ENCODE measurements at regions not wholly inside any gene's neighbourhood (a gene's known extent, or its start where the extent isn't known, plus 50 kb on each side); places are given as distances from the start of the nearest gene placed in this dataset.

GRCh38 chr3:182233405-182233804, 521.7 kb downstream of the SOX2 start:
- peaks cover 0 to 5% (median 0%) of the 10 kb centered on the region in 5 donors for H3K4me1 ChIP-seq (ENCODE audit: control insufficient read depth in 5 of 5, insufficient read depth in 5 of 5, low read length in 5 of 5)
- TF ChIP-seq CTCF (IDR thresholded peaks at IDR 0.05; ENCODE audit: control extremely low read depth, extremely low read depth): no peak
- no peak overlapping the region for H3K27ac ChIP-seq (ENCODE audit: low read depth in 1 of 2, low read length in 1 of 2)
- WGBS, 2 donors: 96 to 97% methylated on average over 1 of the region's 1 CpG
- H3K9me3 ChIP-seq (ENCODE audit: control insufficient read depth in 4 of 4, insufficient read depth in 3 of 4, low read length in 3 of 4): no peaks in the 10 kb centered on the region
- no peak overlapping the region for H3K9ac ChIP-seq (ENCODE audit: insufficient read depth in 1 of 2, low read length in 2 of 2)
- ATAC-seq (ENCODE audit: insufficient read depth, low FRiP score) (no peak), DNase-seq (no peak)
- no peaks in the 10 kb centered on the region for H3K36me3 ChIP-seq (ENCODE audit: control insufficient read depth in 4 of 4, insufficient read depth in 4 of 4, low read length in 4 of 4)
- H3K4me3 ChIP-seq: no peak overlapping the region
- H3K27me3 ChIP-seq (ENCODE audit: control insufficient read depth in 3 of 3, insufficient read depth in 3 of 3, low read length in 2 of 3): no peaks in the 10 kb centered on the region

GRCh38 chr3:182233957-182234356, 522.2 kb downstream of the SOX2 start:
- no peak for TF ChIP-seq CTCF (IDR thresholded peaks at IDR 0.05; ENCODE audit: control extremely low read depth, extremely low read depth)
- H3K4me3 ChIP-seq: no peak overlapping the region
- H3K36me3 ChIP-seq (ENCODE audit: control insufficient read depth in 4 of 4, insufficient read depth in 4 of 4, low read length in 4 of 4): no peaks in the 10 kb centered on the region
- no peak for ATAC-seq (ENCODE audit: insufficient read depth, low FRiP score)
- H3K9ac ChIP-seq (ENCODE audit: insufficient read depth in 1 of 2, low read length in 2 of 2): no peak overlapping the region
- no peaks in the 10 kb centered on the region for H3K27me3 ChIP-seq (ENCODE audit: control insufficient read depth in 3 of 3, insufficient read depth in 3 of 3, low read length in 2 of 3)
- DNase-seq: no peak
- H3K9me3 ChIP-seq (ENCODE audit: control insufficient read depth in 4 of 4, insufficient read depth in 3 of 4, low read length in 3 of 4): no peaks in the 10 kb centered on the region
- peaks cover 0 to 5% (median 0%) of the 10 kb centered on the region in 5 donors for H3K4me1 ChIP-seq (ENCODE audit: control insufficient read depth in 5 of 5, insufficient read depth in 5 of 5, low read length in 5 of 5)
- WGBS, 2 donors: 34 to 39% methylated on average over 3 of the region's 3 CpGs
- no peak overlapping the region for H3K27ac ChIP-seq (ENCODE audit: low read depth in 1 of 2, low read length in 1 of 2)

- Histone ChIP-seq H3K27ac (ENCODE audit: low read depth in 1 of 2, low read length in 1 of 2) (no peak overlapping the region), H3K4me3 (no peak overlapping the region), H3K4me1 (ENCODE audit: control insufficient read depth in 5 of 5, insufficient read depth in 5 of 5, low read length in 5 of 5) (peaks cover 0 to 5% (median 0%) of the 10 kb centered on the region in 5 donors), H3K36me3 (ENCODE audit: control insufficient read depth in 4 of 4, insufficient read depth in 4 of 4, low read length in 4 of 4) (no peaks in the 10 kb centered on the region), H3K9me3 (ENCODE audit: control insufficient read depth in 4 of 4, insufficient read depth in 3 of 4, low read length in 3 of 4) (no peaks in the 10 kb centered on the region), H3K27me3 (ENCODE audit: control insufficient read depth in 3 of 3, insufficient read depth in 3 of 3, low read length in 2 of 3) (no peaks in the 10 kb centered on the region), H3K9ac (ENCODE audit: insufficient read depth in 1 of 2, low read length in 2 of 2) (no peak overlapping the region)
- WGBS, 2 donors: 56 to 61% methylated on average over 2 of the region's 2 CpGs
- ATAC-seq (ENCODE audit: insufficient read depth, low FRiP score) (no peak), DNase-seq (no peak)
- TF ChIP-seq CTCF (IDR thresholded peaks at IDR 0.05; ENCODE audit: control extremely low read depth, extremely low read depth): no peak
These were observed 523.2 kb downstream of the SOX2 start for GRCh38 chr3:182234881-182235280.

- peaks cover 0 to 5% (median 0%) of the 10 kb centered on the region in 5 donors for H3K4me1 ChIP-seq (ENCODE audit: control insufficient read depth in 5 of 5, insufficient read depth in 5 of 5, low read length in 5 of 5)
- no peaks in the 10 kb centered on the region for H3K36me3 ChIP-seq (ENCODE audit: control insufficient read depth in 4 of 4, insufficient read depth in 4 of 4, low read length in 4 of 4)
- H3K27me3 ChIP-seq (ENCODE audit: control insufficient read depth in 3 of 3, insufficient read depth in 3 of 3, low read length in 2 of 3): no peaks in the 10 kb centered on the region
- WGBS, 2 donors: 66 to 84% methylated on average over 2 of the region's 2 CpGs
- H3K9me3 ChIP-seq (ENCODE audit: control insufficient read depth in 4 of 4, insufficient read depth in 3 of 4, low read length in 3 of 4): no peaks in the 10 kb centered on the region
- DNase-seq: no peak
- no peak overlapping the region for H3K4me3 ChIP-seq
- no peak overlapping the region for H3K27ac ChIP-seq (ENCODE audit: low read depth in 1 of 2, low read length in 1 of 2)
- no peak overlapping the region for H3K9ac ChIP-seq (ENCODE audit: insufficient read depth in 1 of 2, low read length in 2 of 2)
- no peak for TF ChIP-seq CTCF (IDR thresholded peaks at IDR 0.05; ENCODE audit: control extremely low read depth, extremely low read depth)
- ATAC-seq (ENCODE audit: insufficient read depth, low FRiP score): no peak
These were observed 523.8 kb downstream of the SOX2 start for GRCh38 chr3:182235504-182235903.
